GM10266 (cell line): ENCODE measurements at regions not wholly inside any gene's neighbourhood (a gene's known extent, or its start where the extent isn't known, plus 50 kb on each side); places are given as distances from the start of the nearest gene placed in this dataset.

Experiments
- DNase-seq: peaks from one replicate; pipeline ENCODE4 v3.0.0; 2012; ENCODE audit errors: extremely low spot score
- CTCF ChIP-seq: IDR thresholded peaks from 2 replicates; pipeline ENCODE4 v1.5.1; 2012; ENCODE audit warnings: mild to moderate bottlenecking, low read depth; ENCODE audit not compliant: control insufficient read depth, insufficient read depth; ENCODE audit errors: missing control alignments

DNA sequence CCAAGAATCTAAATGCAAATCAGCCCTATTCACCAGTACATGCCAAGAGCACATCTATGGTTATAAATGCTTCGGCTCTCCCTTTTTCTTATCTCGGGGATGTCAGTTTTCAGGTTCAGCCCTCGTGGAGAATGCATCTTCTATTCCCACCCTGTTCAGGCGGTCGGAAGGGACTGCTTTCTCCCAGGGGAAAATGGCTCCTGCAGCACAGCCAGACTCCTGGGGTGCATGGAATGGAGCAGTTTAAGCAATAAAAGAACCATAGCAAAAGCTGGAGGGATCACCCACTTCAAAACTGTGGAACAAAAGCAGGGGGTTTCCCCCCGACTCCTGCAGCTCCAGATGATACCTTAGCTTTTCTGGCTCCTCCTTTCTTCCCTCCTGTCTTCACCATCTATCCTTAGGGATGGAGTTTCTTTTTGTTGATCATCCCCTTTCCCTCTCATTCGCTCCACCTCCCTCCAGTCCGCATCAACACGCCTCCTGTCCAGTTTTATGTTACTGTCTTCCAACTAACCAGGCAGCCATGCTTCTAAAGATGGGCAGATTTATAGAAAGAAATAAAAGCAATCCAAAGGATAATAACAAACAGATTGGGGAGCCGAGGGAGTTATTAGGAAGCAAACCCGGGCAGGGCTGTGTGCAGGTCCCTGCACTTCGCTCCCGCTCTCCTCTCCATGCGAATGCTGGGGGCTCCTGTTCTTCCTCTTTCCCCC lies 356.2 kb upstream of the SMIM21 start:
- DNase-seq, result no peak
- TF ChIP-seq CTCF, result no peak

GRCh38 chr18:75782826-75783225 lies 355.3 kb upstream of the SMIM21 start:
- TF ChIP-seq CTCF, result no peak
- DNase-seq, result no peak

DNA sequence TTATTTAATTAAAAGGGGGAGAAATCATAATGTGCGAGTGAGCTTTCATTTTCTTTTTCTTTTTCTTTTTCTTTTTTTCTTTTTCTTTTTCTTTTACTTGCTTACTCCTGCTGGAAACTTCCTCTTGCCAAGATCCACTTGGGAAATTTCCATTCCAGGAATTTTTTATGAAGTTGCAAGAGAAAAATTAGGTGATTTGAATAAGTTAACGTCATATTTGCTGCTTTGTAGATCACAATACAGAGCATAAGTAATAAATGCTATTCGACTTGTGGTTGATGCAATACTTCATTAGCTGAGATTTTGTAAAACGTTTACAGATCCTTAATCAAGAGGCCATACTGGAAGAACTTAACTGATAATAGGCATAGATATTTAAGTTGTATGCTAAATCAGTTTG lies 354.7 kb upstream of the SMIM21 start:
- no peak for TF ChIP-seq CTCF

GRCh38 chr18:75779910-75780309 lies 352.4 kb upstream of the SMIM21 start:
- TF ChIP-seq CTCF, result no peak
- DNase-seq, result no peak

More for the DNA sequence above, 354.7 kb upstream of the SMIM21 start:
- no peak for DNase-seq

GRCh38 chr18:75779450-75779849 lies 351.9 kb upstream of the SMIM21 start:
- no peak for DNase-seq

DNA sequence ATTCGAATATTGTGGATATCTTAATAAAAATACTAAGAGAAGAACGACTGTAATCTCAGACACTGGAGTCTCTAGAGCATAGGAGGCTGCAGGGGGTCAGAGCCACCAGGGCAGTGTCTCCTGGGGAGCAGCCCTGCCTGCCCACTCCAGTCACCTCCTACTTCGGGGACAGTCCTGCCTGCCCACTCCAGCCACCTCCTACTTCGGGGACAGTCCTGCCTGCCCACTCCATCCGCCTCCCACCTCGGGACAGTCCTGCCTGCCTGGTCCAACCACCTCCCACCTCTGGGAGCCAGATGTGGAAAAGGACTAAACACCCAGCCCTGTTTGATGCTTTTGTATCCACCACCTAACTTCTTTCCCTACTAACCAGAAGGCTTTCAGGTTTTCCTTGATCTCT lies 350.1 kb upstream of the SMIM21 start:
- DNase-seq, result no peak
- no peak for TF ChIP-seq CTCF

More at GRCh38 chr18:75779450-75779849, 351.9 kb upstream of the SMIM21 start:
- no peak for TF ChIP-seq CTCF

- TF ChIP-seq CTCF, result no peak
- no peak for DNase-seq
These were observed 347.6 kb upstream of the SMIM21 start for GRCh38 chr18:75775121-75775520.
